H1 (cell line): ENCODE measurements at regions not wholly inside any gene's neighbourhood (a gene's known extent, or its start where the extent isn't known, plus 50 kb on each side); places are given as distances from the start of the nearest gene placed in this dataset.

Source experiments
- CTCF ChIA-PET: fragments of 300-600 bp; sonication (Branson Sonifier 250); formaldehyde crosslinking; loops from one replicate; lab custom pipeline; 2021; ENCODE audit not compliant: partially characterized antibody; lab: Charles Lee
- POLR2A ChIA-PET: fragments of 300-600 bp; sonication (Branson Sonifier 250); formaldehyde crosslinking; loops from one replicate; lab custom pipeline; 2021; ENCODE audit warnings: inconsistent platforms; ENCODE audit not compliant: partially characterized antibody; lab: Charles Lee
- DNase-seq, 2 experiments: peaks; one replicate each; pipeline versions ENCODE4 v3.0.0 to v3.0.0-alpha.2; 2010 to 2022; ENCODE audit warnings: low spot score in 2 of 2, low read depth in 1 of 2, mixed read lengths in 1 of 2
- FAIRE-seq: peaks from 2 replicates; lab custom pipeline; 2011; peaks lifted over from hg19 to GRCh38; lab: Jason Lieb, UNC
- H2AFZ ChIP-seq: 2 replicates; pipeline ENCODE4 v1.8.1; 2012; ENCODE audit warnings: low read length, inconsistent platforms
- H2AK5ac ChIP-seq: 2 replicates; pipeline ENCODE4 v1.6.1; 2013; ENCODE audit warnings: low read depth, low read length
- H2BK120ac ChIP-seq: replicated peaks from 2 replicates; pipeline ENCODE3; 2013; ENCODE audit warnings: low read depth, low read length, inconsistent platforms
- H2BK12ac ChIP-seq: 2 replicates; pipeline ENCODE4 v1.6.1; 2013; ENCODE audit warnings: low read depth, low read length
- H2BK15ac ChIP-seq: 2 replicates; pipeline ENCODE4 v1.6.1; 2013; ENCODE audit warnings: low read length
- H2BK20ac ChIP-seq: 2 replicates; pipeline ENCODE4 v1.6.1; 2013; ENCODE audit warnings: low read length
- H2BK5ac ChIP-seq: 2 replicates; pipeline ENCODE4 v1.6.1; 2013; ENCODE audit warnings: low read depth, low read length
- H3K14ac ChIP-seq: 2 replicates; pipeline ENCODE4 v1.6.1; 2013; ENCODE audit warnings: inconsistent platforms; ENCODE audit not compliant: insufficient read length
- H3K18ac ChIP-seq: 2 replicates; pipeline ENCODE4 v1.6.1; 2013; ENCODE audit warnings: low read length; ENCODE audit errors: extremely low read depth
- H3K23ac ChIP-seq: 2 replicates; pipeline ENCODE4 v1.6.1; 2013; ENCODE audit warnings: inconsistent platforms; ENCODE audit not compliant: insufficient read length
- H3K23me2 ChIP-seq: 2 replicates; pipeline ENCODE4 v1.6.1; 2013; ENCODE audit warnings: low read depth, low read length
- H3K27ac ChIP-seq: 2 replicates; pipeline ENCODE4 v1.6.1; 2011; ENCODE audit warnings: low read depth, low read length, inconsistent platforms
- H3K27me3 ChIP-seq, 4 experiments: replicated peaks in 1 of 4; 1 replicate in 1 of 4; 2 replicates in 3 of 4; pipeline versions ENCODE4 v1.6.1 to v1.8.1; 2011 to 2013; ENCODE audit warnings: low read length in 3 of 4, mild to moderate bottlenecking in 3 of 4, inconsistent platforms in 2 of 4, mixed read lengths in 2 of 4, moderate library complexity in 1 of 4; ENCODE audit not compliant: control insufficient read depth in 3 of 4, insufficient read depth in 3 of 4; ENCODE audit errors: extremely low read depth in 1 of 4
- H3K36me3 ChIP-seq, 4 experiments: 2 replicates each; pipeline versions ENCODE4 v1.6.1 to v1.8.1; 2011 to 2013; ENCODE audit warnings: mild to moderate bottlenecking in 4 of 4, low read length in 3 of 4, moderate library complexity in 2 of 4, control low read depth in 1 of 4, inconsistent platforms in 1 of 4; ENCODE audit not compliant: insufficient read depth in 4 of 4, control insufficient read depth in 2 of 4
- H3K4ac ChIP-seq: replicated peaks from 2 replicates; pipeline ENCODE3; 2013; ENCODE audit warnings: low read length, low read depth, mixed read lengths, inconsistent platforms; ENCODE audit not compliant: insufficient read length
- H3K4me1 ChIP-seq, 4 experiments: replicated peaks in 1 of 4; 1 replicate in 1 of 4; 2 replicates in 3 of 4; pipeline versions ENCODE4 v1.6.1 to v1.8.1; 2011 to 2013; ENCODE audit warnings: low read length in 3 of 4, inconsistent platforms in 2 of 4, mixed read lengths in 1 of 4; ENCODE audit not compliant: insufficient read depth in 4 of 4, control insufficient read depth in 3 of 4
- H3K4me2 ChIP-seq, 2 experiments: 2 replicates each; pipeline versions ENCODE4 v1.6.1 to v1.8.1; 2011 to 2013; ENCODE audit warnings: low read depth in 2 of 2, low read length in 2 of 2, control low read depth in 1 of 2, inconsistent platforms in 1 of 2, mild to moderate bottlenecking in 1 of 2; ENCODE audit not compliant: insufficient read depth in 1 of 2
- H3K4me3 ChIP-seq, 4 experiments: fragments of 200-600, 300-600 bp in 1 of 4; sonication (generic), shearing (Covaris generic), sonication (Bioruptor Twin) in 1 of 4; 2 replicates each; pipeline versions ENCODE4 v1.5.1 to v1.8.1; 2011 to 2016; ENCODE audit warnings: low read length in 4 of 4, low read depth in 3 of 4, control low read depth in 2 of 4, inconsistent platforms in 2 of 4, mild to moderate bottlenecking in 2 of 4, mixed read lengths in 1 of 4, moderate library complexity in 1 of 4; ENCODE audit not compliant: insufficient read depth in 2 of 4; ENCODE audit errors: extremely low read depth in 1 of 4
- H3K56ac ChIP-seq: replicated peaks from 2 replicates; pipeline ENCODE3; 2013; ENCODE audit warnings: low read depth, mild to moderate bottlenecking, mixed read lengths, low read length, inconsistent platforms; ENCODE audit not compliant: insufficient read length
- H3K79me1 ChIP-seq: 2 replicates; pipeline ENCODE4 v1.6.1; 2013; ENCODE audit warnings: low read depth, low read length, control low read depth
- H3K79me2 ChIP-seq, 2 experiments: 2 replicates each; pipeline versions ENCODE4 v1.6.1 to v1.8.1; 2012 to 2013; ENCODE audit warnings: low read length in 2 of 2, mild to moderate bottlenecking in 2 of 2, inconsistent platforms in 1 of 2; ENCODE audit not compliant: insufficient read depth in 2 of 2, control insufficient read depth in 1 of 2
- H3K9ac ChIP-seq, 4 experiments: replicated peaks in 1 of 4; 1 replicate in 1 of 4; 2 replicates in 3 of 4; pipeline versions ENCODE4 v1.6.1 to v1.8.1; 2011 to 2013; ENCODE audit warnings: low read depth in 3 of 4, low read length in 3 of 4, control low read depth in 2 of 4, mild to moderate bottlenecking in 2 of 4, moderate library complexity in 2 of 4, inconsistent platforms in 1 of 4; ENCODE audit errors: extremely low read depth in 1 of 4
- H3K9me3 ChIP-seq, 2 experiments: 2 replicates each; pipeline versions ENCODE4 v1.6.1 to v1.8.1; 2012 to 2013; ENCODE audit warnings: mild to moderate bottlenecking in 2 of 2, moderate library complexity in 2 of 2, control low read depth in 1 of 2, inconsistent platforms in 1 of 2, low read depth in 1 of 2, low read length in 1 of 2, mixed read lengths in 1 of 2; ENCODE audit not compliant: insufficient read depth in 2 of 2
- H4K20me1 ChIP-seq, 2 experiments: replicated peaks in 1 of 2; 2 replicates each; pipeline versions ENCODE3 to v1.8.1; 2011 to 2013; ENCODE audit warnings: inconsistent platforms in 2 of 2, low read length in 2 of 2, mild to moderate bottlenecking in 1 of 2; ENCODE audit not compliant: insufficient read depth in 2 of 2, control insufficient read depth in 1 of 2
- H4K5ac ChIP-seq: 2 replicates; pipeline ENCODE4 v1.6.1; 2013; ENCODE audit warnings: low read length, low read depth, mixed read lengths, inconsistent platforms; ENCODE audit not compliant: insufficient read length
- H4K8ac ChIP-seq: 2 replicates; pipeline ENCODE4 v1.8.0; 2013; ENCODE audit warnings: mild to moderate bottlenecking, moderate library complexity, low read length, inconsistent platforms; ENCODE audit not compliant: insufficient read depth; ENCODE audit errors: extremely low read depth
- H4K91ac ChIP-seq: replicated peaks from 2 replicates; pipeline ENCODE3; 2013; ENCODE audit warnings: low read length, mixed read lengths, inconsistent platforms; ENCODE audit not compliant: insufficient read length
- GTF2F1 ChIP-seq: IDR thresholded peaks from 2 replicates; pipeline ENCODE4 v1.6.1; 2012; ENCODE audit warnings: low read depth, low read length, improper control_type of control experiment, borderline replicate concordance
- KDM4A ChIP-seq: IDR thresholded peaks from one replicate; pipeline ENCODE4 v1.7.1; 2012; ENCODE audit warnings: low read depth, mild to moderate bottlenecking, moderate library complexity, low read length, inconsistent platforms; ENCODE audit not compliant: severe bottlenecking
- SIRT6 ChIP-seq: IDR thresholded peaks from one replicate; pipeline ENCODE4 v1.7.1; 2012; ENCODE audit warnings: low read length, inconsistent platforms
- SP2 ChIP-seq: IDR thresholded peaks from 2 replicates; pipeline ENCODE4 v1.6.1; 2012; ENCODE audit warnings: mild to moderate bottlenecking, low read length, inconsistent platforms
- TAF1 ChIP-seq: IDR thresholded peaks from 2 replicates; pipeline ENCODE4 v1.6.1; 2011; ENCODE audit warnings: mild to moderate bottlenecking, low read depth, low read length
- WGBS, 2 experiments: shearing (Covaris generic) in 1 of 2; methylation state at CpG; one replicate each; pipeline versions ENCODE4 v1.1.6 to v1.1.7; 2013 to 2015; ENCODE audit warnings: low lambda C conversion rate in 2 of 2, mixed read lengths in 2 of 2, inconsistent platforms in 1 of 2, low coverage in 1 of 2, missing lambda C conversion rate in 1 of 2; ENCODE audit not compliant: insufficient replicate concordance in 2 of 2, insufficient coverage in 1 of 2, insufficient read length in 1 of 2; ENCODE audit errors: extremely low coverage in 1 of 2, missing lambda C conversion rate in 1 of 2; 5-methylcytosine and 5-hydroxymethylcytosine counted together

DNA sequence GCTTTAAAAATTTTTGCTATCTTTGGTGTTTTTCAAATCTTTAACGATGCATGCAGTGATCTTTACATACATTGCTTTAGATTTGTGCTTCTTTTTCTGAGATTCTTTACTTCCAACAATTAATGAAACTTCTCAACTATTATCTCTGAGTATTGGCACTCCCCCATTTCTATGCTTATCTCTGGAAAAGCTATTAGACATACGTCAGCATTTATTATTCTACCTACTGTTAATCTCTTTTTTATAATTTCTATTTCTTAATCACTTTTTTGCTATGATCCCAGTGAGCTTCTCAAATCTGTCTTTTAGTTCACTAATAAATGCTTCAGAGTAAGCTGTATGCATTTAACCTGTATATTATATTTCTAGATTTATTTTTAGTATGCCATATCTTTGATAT, 264.2 kb upstream of the TFAP2D start:
- Histone ChIP-seq H3K23me2 (no peaks in the 10 kb centered on the region), H2BK120ac (no peak overlapping the region), H3K9me3 (no peaks in the 10 kb centered on the region), H3K27ac (no peak overlapping the region), H3K4me2 (no peak overlapping the region), H2BK12ac (no peak overlapping the region), H2BK20ac (no peak overlapping the region), H2AFZ (no peak overlapping the region), H3K4ac (no peak overlapping the region), H4K8ac (no peak overlapping the region), H4K91ac (no peak overlapping the region), H2BK5ac (no peak overlapping the region), H3K27me3 (no peaks in the 10 kb centered on the region), H4K5ac (no peak overlapping the region), H3K56ac (no peak overlapping the region), H3K4me1 (no peaks in the 10 kb centered on the region; a peak in 1 of 7 replicates), H3K18ac (no peak overlapping the region), H3K79me2 (no peaks in the 10 kb centered on the region), H3K36me3 (no peaks in the 10 kb centered on the region), H3K9ac (no peak overlapping the region), H3K23ac (no peak overlapping the region), H3K79me1 (no peaks in the 10 kb centered on the region), H4K20me1 (no peaks in the 10 kb centered on the region), H3K14ac (no peak overlapping the region), H2AK5ac (no peak overlapping the region), H2BK15ac (no peak overlapping the region), H3K4me3 (no peak overlapping the region)
- ChIA-PET POLR2A (no interaction called here), CTCF (interaction anchor here (0.5 to 1.0 kb wide), 2 partner anchors 30 to 38 kb away, joined by 3 read pairs; no protein-coding TSS in a partner anchor)
- 86% methylated on average over 2 of the region's 2 CpGs; no CpG with 5 or more reads in 1 of the 2 experiments for WGBS, 2 experiments
- TF ChIP-seq GTF2F1 (no peak), TAF1 (no peak), SP2 (no peak), KDM4A (no peak), SIRT6 (no peak)
- FAIRE-seq = no peak
- DNase-seq = no peak
